ENCODE measurements at regions not wholly inside any gene's neighbourhood (a gene's known extent, or its start where the extent isn't known, plus 50 kb on each side); places are given as distances from the start of the nearest gene placed in this dataset.

DNA sequence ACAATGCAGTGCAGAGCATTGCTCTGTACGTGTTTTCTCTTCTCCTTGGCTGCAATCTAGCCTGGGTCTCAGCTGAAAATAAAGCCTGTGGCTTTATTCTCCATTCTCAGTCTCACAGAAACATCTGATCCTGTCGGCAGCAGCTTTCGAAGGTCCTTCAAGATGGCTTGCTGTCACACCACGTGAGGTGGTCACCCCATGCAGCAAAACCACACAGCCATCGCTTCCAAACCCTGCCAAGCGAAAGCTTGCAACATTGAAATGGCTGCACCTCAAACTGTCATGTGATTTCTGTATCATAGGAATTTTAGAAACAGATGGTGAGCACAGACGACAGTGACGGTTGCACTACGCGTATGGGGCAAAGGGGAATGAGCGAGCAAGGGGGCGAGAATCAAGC lies 98.5 kb upstream of the SMARCA2 start:
- TF ChIP-seq GATA2 (IDR thresholded peaks at IDR 0.05; ENCODE audit: low read depth, low read length) = no peak
- no peak for TF ChIP-seq GATA3 (IDR thresholded peaks at IDR 0.05; ENCODE audit: low read depth, low read length)
